DMS114 treated with DMSO at 0.1 percent for 48 hours (cell line): ENCODE measurements at regions not wholly inside any gene's neighbourhood (a gene's known extent, or its start where the extent isn't known, plus 50 kb on each side); places are given as distances from the start of the nearest gene placed in this dataset.

Experiments used
- DNase-seq: peaks from one replicate; lab custom pipeline; 2025; ENCODE audit not compliant: unreplicated experiment; lab: John Stamatoyannopoulos, UW

DNA sequence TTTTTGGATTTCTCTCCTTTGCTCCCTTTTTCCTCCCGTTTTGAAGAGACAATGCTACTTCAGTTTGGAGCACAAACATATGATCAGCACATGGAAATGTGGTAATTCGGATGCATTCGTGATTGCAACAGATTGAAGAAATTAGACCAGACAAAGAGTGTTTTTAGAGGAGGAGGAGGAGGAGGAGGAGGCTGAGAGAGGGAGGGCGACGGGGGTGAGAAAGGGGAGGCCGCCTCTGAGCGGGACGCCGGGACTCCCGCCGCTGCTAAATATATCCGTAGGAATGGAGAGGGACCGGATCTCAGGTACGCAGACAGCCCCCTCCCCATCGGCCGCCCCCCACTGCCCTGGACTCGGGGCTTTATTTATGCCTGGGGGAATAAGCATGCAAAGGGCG is 179.3 kb downstream of the SEC14L1 start:
- DNase-seq, result no peak

DNA sequence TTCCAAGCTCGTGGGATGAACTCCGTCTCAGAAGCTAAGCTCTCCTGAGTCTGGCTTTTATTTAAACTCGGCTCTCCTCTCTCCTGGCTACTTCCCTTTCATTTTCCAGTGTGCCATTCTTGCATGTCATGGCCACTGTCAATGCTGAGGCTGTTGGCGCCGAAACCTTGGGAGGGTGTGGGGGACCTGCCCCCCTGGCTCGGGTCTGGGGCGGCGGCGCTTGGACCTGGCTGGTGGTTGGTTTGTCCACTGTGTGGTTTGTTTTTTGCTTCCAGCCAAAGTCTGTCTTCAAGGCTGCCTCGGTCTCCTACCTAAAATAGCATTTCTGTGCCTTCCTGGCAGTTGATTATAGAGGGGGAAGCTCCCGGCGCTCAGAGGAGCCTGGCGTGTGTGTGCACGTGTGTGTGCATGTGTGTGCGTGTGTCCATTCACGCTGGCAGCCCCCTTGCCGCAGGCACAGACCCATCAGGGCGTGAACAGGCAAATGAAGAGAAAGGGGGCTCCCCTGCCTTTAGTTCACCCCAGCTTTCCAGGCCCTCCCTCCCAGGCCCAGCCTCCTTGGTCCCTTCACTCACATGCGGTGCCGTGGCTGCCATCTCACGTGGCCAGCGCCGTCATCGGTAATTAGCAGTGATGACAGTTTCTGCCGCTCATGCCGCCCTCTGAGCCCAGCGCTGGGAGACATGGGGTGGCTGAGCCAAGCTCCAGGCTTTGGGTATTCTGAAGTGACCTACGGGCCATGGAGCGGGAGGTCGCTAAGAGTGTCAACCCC is 179.9 kb downstream of the SEC14L1 start:
- no peak for DNase-seq

DNA sequence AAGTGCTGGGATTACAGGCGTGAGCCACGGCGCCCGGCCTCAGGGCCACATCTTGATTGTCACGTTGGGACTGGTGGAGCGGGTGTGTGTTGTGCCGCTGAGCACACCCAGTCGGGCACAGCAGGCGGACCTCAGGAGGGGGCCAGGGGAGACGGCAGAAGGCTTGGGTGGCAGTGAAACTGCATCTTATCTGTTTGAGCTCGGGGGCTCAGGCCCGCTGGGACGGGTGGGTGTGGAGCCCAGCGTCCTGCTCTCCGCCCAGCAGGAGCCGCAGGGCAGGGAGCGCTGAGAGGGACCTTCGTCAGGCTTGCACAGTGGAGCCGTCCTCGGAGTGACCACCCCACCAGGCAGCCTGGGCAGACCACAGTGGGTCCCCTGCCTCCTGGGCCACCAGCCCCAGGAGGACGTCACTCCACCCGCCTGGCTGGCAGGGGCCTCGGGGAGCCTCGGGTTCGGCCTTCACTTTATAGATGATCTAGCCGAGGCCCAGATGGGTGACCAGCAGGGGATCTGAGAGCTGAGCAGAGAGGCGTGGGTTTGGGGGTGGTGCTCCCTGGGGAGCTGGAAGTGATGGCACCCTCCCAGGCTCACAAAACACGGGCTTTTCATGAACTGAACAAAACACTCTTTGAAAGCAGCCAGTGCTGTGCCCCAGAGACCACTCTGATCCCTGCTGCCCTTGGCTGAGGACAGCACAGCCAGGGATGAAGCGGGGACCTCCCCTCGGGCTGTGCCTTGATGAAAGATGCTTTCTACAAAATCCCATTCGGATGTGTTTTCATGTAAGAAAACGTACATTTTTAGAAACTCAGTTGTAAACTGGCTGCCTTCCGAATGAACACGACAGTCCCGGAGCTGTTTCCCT is 181.1 kb downstream of the SEC14L1 start:
- no peak for DNase-seq

DNA sequence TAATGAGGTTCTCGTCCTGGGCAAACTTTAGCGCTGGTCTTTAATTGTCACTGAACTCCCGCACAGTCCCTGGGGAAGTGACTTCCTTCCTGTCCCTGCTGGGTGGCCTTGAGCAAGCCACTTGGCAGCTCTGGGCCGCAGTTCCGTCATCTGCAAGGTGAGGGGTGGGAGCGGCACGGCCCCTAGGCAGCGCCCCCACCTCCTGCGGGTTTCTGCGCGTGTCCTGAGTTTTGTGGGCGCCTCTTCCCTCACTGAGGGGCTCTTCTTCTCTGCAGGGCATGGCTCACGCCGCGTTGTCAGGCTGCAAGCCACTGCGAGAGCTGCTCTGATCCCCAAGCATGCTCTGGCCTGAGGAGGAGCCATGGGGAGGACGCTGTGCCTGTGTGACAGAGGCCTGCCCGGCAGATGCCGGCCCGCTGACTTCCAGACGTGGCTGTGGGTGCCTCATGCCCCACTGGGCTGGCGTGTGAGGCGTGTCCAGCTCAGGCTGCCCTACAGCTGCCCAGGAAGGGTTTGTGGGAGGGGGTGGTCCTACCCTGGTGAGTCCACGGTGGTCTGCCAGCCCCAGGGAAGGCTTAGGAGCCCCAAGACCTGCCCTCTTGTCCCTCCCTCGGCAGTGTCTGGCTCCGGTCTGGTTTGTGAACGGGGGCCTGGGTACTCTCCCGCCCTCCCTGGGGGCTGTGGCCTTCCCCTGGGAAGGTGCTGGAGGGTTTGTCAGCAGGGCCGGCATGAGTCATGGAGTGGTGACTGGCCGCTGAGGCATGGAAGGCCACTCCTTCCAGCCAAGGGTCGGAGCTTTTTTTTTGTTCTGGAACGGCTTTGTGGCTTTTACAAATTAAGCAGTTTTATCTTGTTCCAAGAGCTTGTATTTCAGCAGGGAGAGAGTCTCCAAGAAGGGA is 182.0 kb downstream of the SEC14L1 start:
- no peak for DNase-seq

DNA sequence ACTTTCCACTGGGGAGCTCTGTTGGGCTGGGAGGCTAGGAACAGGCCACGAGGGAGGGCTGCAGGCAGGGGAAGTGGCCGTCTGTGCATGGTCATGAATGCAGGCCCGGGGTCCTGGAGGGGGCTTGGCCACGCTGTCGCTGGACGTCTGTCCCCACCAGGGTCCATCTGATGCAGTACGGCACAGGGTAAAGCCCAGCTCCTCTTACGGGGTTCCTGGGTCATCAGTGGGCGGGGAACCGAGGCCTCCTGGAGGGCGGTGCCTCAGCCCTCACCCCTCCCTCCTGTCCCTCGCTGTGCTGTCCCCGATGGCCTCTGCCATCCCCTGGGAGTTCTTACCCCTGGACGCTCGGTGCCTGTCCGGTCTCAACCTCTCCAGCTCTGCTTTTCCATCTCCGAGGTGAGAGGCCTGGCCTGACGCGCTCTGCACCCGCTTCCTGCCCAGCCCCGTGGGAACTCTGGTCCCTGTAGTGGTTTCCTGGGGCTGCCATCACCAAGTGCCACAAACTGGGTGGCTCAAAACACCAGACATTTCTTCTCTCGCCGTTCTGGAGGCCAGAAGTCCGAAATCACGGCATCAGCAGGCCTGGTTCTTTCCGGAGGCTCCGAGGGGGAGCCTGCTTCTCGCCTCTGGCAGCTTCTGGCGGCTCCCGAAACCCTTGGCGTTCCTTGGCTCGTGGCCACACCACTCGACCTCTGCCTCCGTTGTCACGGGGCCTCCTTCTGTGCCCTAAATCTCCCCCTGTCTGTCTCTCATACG is 182.8 kb downstream of the SEC14L1 start:
- DNase-seq, result no peak

DNA sequence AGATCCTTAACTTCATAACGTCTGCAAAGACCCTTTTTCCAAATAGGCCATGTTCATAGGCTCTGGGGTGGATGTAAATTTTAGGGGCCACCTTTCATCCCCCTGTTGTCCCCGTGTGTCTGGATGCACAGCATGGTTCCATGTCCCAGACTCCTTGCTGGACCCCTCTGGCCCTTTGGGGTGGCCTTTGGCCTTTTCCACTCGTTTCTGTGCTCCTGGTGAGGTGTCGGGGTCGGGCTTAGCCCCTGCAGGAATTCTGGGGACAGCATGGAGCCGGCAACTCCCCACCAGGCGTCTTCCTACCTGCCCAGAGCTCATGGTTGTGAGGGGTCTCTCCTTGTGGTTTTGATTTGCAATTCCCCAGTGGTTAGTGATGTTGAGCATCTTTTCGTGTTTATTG is 183.5 kb downstream of the SEC14L1 start:
- no peak for DNase-seq

DNA sequence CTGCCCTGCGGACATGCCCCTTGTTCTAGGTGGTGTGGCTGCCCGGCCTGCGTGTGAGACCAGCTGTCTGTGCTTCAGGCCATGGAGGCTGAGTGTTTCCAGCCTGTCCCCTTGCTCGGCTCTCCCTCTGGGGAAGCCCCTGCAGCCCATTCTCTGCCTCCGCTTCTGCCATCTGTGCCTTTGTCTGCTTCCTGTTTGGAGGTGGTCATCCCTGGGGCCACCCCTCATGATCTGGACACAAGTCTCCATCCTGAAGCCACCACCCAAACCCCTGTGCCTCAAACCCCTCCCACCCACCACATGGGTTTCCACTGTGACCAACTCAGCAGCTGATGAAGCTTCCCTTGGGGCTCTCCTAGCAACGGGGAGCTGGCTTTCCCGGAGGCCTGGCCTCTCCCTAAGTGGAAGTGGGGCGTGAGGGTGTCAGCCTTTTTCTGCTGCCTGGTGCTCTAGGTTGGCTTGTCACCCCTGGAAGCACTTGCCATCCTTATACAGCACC is 184.9 kb downstream of the SEC14L1 start:
- DNase-seq, result no peak

DNA sequence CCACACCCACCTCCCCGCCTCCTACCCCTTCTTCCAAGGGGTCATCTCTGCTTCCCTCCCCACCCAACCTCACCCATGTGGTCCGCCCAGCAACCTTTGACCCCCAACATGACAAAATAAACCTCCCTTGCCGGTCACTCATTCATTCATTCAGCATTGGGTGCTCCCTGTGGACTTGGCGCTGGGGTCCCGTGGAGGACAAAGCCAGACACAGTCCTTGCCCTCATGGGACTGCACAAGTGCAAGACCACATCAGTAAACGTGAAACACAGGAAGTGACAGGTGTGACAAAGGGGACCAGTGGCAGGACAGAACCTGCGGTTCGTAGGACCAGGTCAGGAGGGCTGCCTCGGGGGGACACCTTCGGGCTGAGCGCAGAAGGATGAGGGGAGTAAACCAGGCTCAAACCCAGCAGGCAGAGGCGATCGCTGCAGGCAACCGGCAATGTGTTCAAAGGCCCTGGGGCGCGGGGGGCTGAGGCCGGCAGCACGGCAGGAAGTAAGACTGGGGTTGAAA is 185.4 kb downstream of the SEC14L1 start:
- DNase-seq, result no peak

DNA sequence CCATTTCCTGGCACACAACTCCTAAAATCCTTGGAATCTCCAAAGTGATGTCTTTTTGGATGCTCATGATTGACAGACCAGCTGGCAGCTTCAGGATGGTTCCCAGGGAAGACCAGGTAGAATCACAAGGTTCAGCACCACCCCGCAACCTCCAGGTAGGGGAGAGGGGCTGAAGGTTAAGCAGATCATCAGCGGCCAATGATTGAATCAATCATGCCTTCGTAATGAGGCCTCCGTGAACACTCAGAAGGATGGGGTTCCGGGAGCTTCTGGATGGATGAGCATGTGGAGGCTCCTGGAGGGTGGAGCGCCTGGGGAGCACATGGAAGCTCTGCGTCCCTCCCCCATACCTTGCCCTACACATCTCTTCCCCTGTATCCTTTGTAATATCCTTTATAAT is 185.9 kb downstream of the SEC14L1 start:
- DNase-seq, result no peak

DNA sequence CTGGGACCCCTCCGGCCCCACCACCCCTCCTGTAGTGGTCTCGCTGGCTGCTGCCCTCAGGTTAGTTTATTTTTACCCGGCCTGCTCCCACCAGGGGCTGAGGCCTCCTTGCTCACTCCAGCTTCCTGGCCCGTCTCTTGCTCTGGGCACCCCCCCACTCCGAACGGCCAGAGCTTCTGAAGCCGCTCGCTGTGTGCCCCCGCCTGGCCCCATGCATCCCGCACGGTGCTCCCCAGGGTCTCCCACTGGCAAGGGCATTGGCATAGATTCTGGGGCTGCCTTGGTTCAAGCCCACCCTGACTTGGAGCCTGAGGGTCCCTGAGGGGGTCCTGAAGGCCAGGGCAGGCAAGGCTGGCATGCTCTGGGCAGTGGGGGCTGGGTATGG is 186.4 kb downstream of the SEC14L1 start:
- no peak for DNase-seq

DNA sequence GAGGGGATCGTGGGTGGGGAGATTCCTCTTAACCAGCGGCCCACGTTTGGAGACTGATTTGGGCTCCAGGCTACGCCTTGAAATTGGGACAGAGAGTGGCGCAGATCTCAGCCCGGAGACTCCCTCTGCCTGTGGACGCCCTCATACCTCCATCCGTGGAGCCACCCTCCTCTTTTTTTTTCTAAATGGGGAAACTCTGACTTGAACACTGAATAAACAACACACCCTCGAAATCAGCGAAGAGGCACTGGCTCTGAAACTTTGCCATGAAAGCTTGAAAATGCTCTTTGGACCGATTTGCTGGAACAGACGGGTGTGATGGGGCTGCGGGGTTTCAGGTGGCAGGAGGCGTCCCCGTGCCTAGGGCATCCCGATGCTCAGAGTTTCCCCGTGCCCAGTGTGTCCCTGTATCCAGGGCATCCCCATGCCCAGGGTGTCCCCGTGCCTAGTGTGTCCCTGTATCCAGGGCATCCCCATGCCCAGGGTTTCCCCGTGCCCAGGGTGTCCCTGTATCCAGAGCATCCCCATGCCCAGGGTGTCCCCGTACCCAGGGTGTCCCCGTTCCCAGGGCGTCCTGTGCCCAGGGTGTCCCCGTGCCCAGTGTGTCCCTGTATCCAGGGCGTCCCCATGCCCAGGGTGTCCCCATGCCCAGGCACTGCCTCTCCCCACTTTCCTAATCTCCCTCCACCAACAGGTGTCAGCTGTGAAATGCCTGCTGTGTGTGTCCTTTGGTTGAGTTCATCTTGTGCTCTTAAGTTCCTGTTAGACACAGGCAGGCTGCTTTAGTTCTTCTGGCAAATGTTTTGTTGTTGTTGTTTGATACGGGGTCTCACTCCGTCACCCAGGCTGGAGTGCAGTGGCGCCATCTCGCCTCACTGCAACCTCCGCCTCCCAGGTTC is 187.0 kb downstream of the SEC14L1 start:
- DNase-seq, result no peak

DNA sequence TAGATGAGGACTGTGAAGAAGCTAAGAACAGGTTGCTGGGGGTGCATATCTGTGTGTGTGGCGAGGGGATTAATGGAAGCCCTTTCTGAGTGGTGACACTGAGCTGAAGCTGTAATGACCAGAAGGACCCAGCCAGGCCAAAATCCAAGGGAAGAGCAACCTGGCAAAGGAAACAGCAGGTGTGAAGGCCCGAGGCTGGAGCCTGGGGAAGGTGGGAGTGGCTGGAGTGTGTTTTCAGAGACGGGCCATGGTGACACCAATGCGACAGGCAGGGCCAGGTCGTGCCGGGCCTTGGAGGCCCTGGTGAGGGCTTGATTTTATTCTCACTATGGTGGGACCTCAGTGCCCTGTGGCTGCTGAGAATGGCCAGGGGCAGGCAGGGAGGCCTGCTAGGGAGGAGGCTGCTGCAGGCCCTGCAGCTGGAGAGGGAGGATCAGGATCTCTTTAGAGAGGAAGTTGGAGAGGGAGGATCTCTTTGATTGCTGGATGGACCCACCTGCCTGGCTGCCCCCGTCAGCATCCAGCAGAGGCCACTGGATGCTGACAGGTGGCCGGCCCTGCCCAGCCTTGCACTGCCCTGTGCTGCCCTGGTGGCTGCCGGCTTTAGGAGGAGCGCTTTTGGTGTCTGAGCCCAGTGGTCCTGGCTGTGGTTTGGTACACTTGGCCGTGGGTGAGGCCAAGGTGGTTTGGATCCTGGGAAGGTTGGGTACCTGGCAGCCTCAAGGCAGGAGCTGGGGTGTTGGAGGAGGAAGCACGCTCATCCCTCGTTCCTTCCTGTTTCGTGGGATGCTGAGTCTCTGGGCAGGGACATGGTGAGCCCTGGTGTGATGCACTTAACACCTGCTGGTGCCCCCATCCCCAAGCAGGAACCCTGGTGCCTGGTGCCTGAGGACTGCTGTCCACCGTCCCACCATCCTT is 188.3 kb downstream of the SEC14L1 start:
- DNase-seq, result no peak

DNA sequence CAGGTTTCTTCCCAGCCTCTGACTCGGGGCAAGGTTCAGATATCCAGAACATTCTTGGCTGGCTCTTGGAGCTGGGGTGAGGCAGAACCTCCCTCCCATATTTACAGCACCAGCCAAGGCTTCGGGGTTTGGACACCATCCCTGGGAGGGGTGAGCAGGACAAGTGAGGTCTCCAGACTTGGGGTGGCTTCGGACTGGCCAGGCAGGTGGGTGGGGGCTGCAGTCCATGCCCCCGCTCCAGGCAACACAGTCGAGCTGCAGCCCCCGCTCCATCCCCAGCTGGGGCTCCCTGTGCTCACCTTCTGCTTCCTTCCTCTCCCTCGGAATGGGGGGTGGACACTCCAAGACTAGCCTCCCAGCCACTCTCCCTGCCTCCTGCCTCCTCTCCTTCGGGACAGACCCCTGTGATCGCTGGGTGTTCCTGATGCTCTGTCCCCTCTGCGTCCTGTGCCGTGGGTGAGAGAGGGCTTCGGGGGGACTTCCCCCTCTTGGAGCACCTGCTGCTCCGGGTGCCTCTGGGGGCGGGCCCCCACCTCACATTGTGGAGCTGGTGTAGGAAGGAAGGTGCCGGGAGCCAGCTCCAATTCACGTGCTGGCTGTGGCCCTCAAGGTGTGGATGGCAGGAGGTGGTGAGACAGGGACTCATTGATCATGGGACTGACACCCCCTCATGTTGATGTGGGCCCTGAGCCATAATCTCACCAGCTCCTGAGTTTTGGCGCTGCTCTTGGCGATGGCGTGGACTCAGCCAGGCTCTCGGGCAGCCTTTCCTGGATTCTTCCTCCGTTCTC is 189.2 kb downstream of the SEC14L1 start:
- no peak for DNase-seq

DNA sequence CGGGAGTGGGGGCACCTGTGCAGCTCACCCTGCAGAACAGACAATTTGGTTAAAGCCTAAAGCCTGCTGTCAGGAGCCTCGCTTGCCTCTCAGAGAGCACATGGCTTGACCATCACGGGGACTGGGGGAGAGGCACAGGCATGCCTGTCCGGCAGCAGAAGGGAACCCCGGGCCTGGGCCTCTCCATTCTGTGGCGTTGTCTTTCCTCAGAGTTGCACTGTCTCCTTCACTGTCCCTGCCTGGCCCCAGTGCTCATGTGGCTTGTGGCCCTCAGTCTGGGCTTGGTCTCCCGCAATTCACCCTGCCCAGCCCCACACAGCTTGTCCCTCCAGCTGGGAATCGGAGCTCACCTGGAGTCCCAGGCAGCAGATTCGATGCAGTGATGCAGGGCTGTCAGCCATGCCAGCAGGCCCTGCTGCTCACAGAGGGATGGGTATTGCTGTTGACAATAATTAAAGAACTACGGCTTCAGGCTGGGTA is 189.9 kb downstream of the SEC14L1 start:
- no peak for DNase-seq

DNA sequence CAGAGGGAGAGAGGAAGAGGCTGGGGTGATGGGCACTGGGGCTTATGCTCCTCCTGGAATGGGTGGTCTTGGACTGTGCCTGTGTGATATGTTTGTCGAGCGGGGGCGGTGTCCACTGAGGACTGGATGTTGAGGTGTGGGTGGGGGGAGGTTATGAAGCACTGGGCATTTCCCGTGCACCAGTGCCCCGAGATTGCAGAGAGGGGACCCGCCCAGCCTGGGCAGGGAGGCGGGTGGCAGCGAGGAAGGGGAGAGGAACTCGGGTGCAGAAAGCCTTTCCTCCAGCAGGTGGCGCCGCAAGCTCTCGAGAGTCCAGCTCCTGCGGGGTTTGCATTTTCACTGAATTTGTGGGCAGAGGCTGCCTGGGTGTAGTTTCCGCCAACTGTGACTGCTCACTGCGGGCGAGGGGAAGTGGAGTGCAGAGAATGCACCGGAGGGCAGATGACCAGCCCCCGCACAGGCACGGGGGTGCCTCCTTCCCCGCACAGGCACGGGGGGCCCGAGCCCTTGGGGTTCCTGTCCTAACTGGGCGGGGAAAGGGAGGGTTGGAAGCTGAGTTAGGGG is 190.6 kb downstream of the SEC14L1 start:
- peak; percentile 69 for DNase-seq

DNA sequence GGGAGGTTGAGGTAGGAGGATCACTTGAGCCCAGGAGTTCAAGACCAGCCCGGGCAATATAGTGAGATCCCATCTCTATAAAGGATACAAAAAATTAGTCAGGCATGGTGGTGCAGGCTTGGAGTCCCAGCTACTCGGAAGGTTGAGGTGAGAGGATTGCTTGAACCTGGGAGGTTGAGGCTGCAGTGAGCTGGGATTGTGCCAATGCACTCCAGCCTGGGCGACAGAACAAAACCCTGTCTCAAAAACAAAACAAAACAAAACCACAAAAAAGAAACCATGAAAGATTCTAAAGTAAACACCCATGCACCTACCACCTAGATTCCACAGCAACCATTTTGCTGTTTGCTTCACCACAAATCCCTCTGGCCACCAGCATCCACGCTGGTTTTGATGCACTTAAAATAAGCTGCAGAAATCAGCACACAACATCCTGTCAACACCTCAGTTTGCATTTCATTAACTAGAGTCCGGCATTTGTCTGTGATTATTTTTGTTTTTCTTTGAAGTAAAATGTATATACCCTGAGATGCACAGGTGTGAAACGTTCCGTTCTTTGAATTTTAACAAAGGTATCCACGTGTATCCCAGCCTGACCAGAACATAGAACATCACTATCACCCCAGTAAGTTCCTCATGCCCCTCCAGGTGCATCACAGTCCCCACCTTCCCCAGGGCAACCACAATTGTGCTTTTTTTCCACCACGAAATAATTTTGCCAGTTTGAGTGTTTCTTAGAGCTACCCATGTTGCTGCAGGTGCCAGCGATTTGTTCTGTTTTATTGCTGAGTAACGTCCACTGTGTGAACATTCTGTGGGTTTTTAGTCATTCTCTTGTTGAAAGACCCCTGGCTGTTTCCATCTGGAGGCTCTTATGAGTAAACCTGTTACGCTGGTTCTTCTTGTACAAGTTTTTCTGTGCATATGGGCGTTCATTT is 191.5 kb downstream of the SEC14L1 start:
- no peak for DNase-seq
